H9 (cell line): ENCODE measurements at regions not wholly inside any gene's neighbourhood (a gene's known extent, or its start where the extent isn't known, plus 50 kb on each side); places are given as distances from the start of the nearest gene placed in this dataset.

Source experiments
- DNase-seq: peaks from one replicate; pipeline ENCODE4 v3.0.0-alpha.2; 2017
- H2AFZ ChIP-seq: one replicate; pipeline ENCODE4 v1.6.1; 2013; ENCODE audit warnings: mild to moderate bottlenecking, low read length, control low read depth, moderate library complexity
- H2AK5ac ChIP-seq: 2 replicates; pipeline ENCODE4 v1.6.1; 2013; ENCODE audit warnings: low read length, control low read depth, mixed read lengths; ENCODE audit not compliant: insufficient read length
- H2BK120ac ChIP-seq: one replicate; pipeline ENCODE4 v1.6.1; 2013; ENCODE audit warnings: low read depth, mild to moderate bottlenecking, low read length, control low read depth, inconsistent platforms; ENCODE audit not compliant: poor library complexity, severe bottlenecking
- H2BK12ac ChIP-seq: 2 replicates; pipeline ENCODE4 v1.6.1; 2013; ENCODE audit warnings: low read length, control low read depth, mixed read lengths, low read depth; ENCODE audit not compliant: insufficient read length
- H2BK15ac ChIP-seq: 2 replicates; pipeline ENCODE4 v1.6.1; 2013; ENCODE audit warnings: low read depth, low read length, control low read depth
- H2BK20ac ChIP-seq: one replicate; pipeline ENCODE4 v1.6.1; 2013; ENCODE audit warnings: low read depth, mild to moderate bottlenecking, low read length, control low read depth, inconsistent platforms; ENCODE audit not compliant: poor library complexity, severe bottlenecking
- H2BK5ac ChIP-seq: 2 replicates; pipeline ENCODE4 v1.6.1; 2013; ENCODE audit warnings: low read length, control low read depth, mixed read lengths; ENCODE audit not compliant: insufficient read length
- H3K14ac ChIP-seq: 2 replicates; pipeline ENCODE4 v1.6.1; 2013; ENCODE audit warnings: low read length, control low read depth; ENCODE audit not compliant: insufficient read depth
- H3K18ac ChIP-seq: 2 replicates; pipeline ENCODE4 v1.6.1; 2013; ENCODE audit warnings: low read depth, mild to moderate bottlenecking, mixed read lengths, low read length, control low read depth; ENCODE audit not compliant: insufficient read length
- H3K23ac ChIP-seq: 2 replicates; pipeline ENCODE4 v1.6.1; 2013; ENCODE audit warnings: low read length, control low read depth, mixed read lengths, low read depth; ENCODE audit not compliant: insufficient read length
- H3K23me2 ChIP-seq: 2 replicates; pipeline ENCODE4 v1.6.1; 2013; ENCODE audit warnings: low read depth, mild to moderate bottlenecking, mixed read lengths, low read length, control low read depth; ENCODE audit not compliant: insufficient read length, poor library complexity, severe bottlenecking
- H3K27ac ChIP-seq: 2 replicates; pipeline ENCODE4 v1.5.1; 2013; ENCODE audit warnings: low read length, control low read depth, mixed read lengths, low read depth; ENCODE audit not compliant: insufficient read length
- H3K27me3 ChIP-seq: 2 replicates; pipeline ENCODE4 v1.6.1; 2013; ENCODE audit warnings: low read length, control low read depth, inconsistent platforms; ENCODE audit not compliant: insufficient read depth
- H3K4ac ChIP-seq: 2 replicates; pipeline ENCODE4 v1.6.1; 2013; ENCODE audit warnings: low read depth, mild to moderate bottlenecking, control low read depth, inconsistent platforms, low read length, moderate library complexity
- H3K4me1 ChIP-seq: 2 replicates; pipeline ENCODE4 v1.6.1; 2013; ENCODE audit warnings: low read length, control low read depth, inconsistent platforms; ENCODE audit not compliant: insufficient read depth
- H3K4me2 ChIP-seq: 2 replicates; pipeline ENCODE4 v1.6.1; 2013; ENCODE audit warnings: low read length, control low read depth, mixed read lengths; ENCODE audit not compliant: insufficient read length, insufficient read depth
- H3K56ac ChIP-seq: 2 replicates; pipeline ENCODE4 v1.6.1; 2013; ENCODE audit warnings: low read depth, mild to moderate bottlenecking, mixed read lengths, low read length, control low read depth; ENCODE audit not compliant: insufficient read length
- H3K79me1 ChIP-seq: 2 replicates; pipeline ENCODE4 v1.6.1; 2013; ENCODE audit warnings: low read depth, mild to moderate bottlenecking, moderate library complexity, low read length, control low read depth, inconsistent platforms; ENCODE audit not compliant: insufficient read depth, poor library complexity, severe bottlenecking
- H3K79me2 ChIP-seq: 2 replicates; pipeline ENCODE4 v1.6.1; 2013; ENCODE audit warnings: low read length, control low read depth, inconsistent platforms; ENCODE audit not compliant: insufficient read depth
- H3K9ac ChIP-seq: 2 replicates; pipeline ENCODE4 v1.6.1; 2013; ENCODE audit warnings: low read length, control low read depth, mixed read lengths; ENCODE audit not compliant: insufficient read length; ENCODE audit errors: extremely low read depth
- H3K9me3 ChIP-seq: one replicate; pipeline ENCODE4 v1.6.1; 2013; ENCODE audit warnings: low read depth, low read length, inconsistent platforms; ENCODE audit not compliant: control insufficient read depth
- H3T11ph ChIP-seq: one replicate; pipeline ENCODE4 v1.6.1; 2013; ENCODE audit warnings: mild to moderate bottlenecking, low read length, control low read depth, inconsistent platforms
- H4K20me1 ChIP-seq: one replicate; pipeline ENCODE4 v1.6.1; 2013; ENCODE audit not compliant: control insufficient read depth, insufficient read length, insufficient read depth
- H4K5ac ChIP-seq: 2 replicates; pipeline ENCODE4 v1.6.1; 2013; ENCODE audit warnings: low read depth, mild to moderate bottlenecking, mixed read lengths, low read length, control low read depth; ENCODE audit not compliant: insufficient read length
- H4K8ac ChIP-seq: replicated peaks from 2 replicates; pipeline ENCODE4 v1.6.1; 2013; ENCODE audit warnings: low read length, control low read depth, mixed read lengths, low read depth; ENCODE audit not compliant: insufficient read length
- H4K91ac ChIP-seq: 2 replicates; pipeline ENCODE4 v1.6.1; 2013; ENCODE audit warnings: low read depth, mild to moderate bottlenecking, moderate library complexity, mixed read lengths, low read length, control low read depth; ENCODE audit not compliant: insufficient read length
- H3K27ac Mint-ChIP-seq, 3 experiments: 2 replicates in 2 of 3; 3 replicates in 1 of 3; pipeline ENCODE4 v1.8.0; 2020 to 2021; ENCODE audit warnings: mixed read lengths in 3 of 3, mild to moderate bottlenecking in 1 of 3, moderate library complexity in 1 of 3
- H3K27me3 Mint-ChIP-seq: 2 replicates; pipeline ENCODE4 v1.8.0; 2021; ENCODE audit warnings: low read depth, mild to moderate bottlenecking, moderate library complexity, mixed read lengths
- H3K36me3 Mint-ChIP-seq, 3 experiments: 2 replicates in 2 of 3; 3 replicates in 1 of 3; pipeline ENCODE4 v1.8.0; 2020 to 2021; ENCODE audit warnings: low read depth in 3 of 3, mixed read lengths in 3 of 3; ENCODE audit not compliant: insufficient read depth in 1 of 3
- H3K4me1 Mint-ChIP-seq, 2 experiments: 2 replicates each; pipeline ENCODE4 v1.8.0; 2020; ENCODE audit warnings: mixed read lengths in 2 of 2
- H3K4me3 Mint-ChIP-seq, 2 experiments: 2 replicates in 1 of 2; 3 replicates in 1 of 2; pipeline ENCODE4 v1.8.0; 2020 to 2021; ENCODE audit warnings: mild to moderate bottlenecking in 2 of 2, mixed read lengths in 2 of 2, moderate library complexity in 1 of 2
- H3K9me3 Mint-ChIP-seq, 2 experiments: 2 replicates in 1 of 2; 3 replicates in 1 of 2; pipeline ENCODE4 v1.8.0; 2020; ENCODE audit warnings: mild to moderate bottlenecking in 2 of 2, mixed read lengths in 2 of 2, moderate library complexity in 1 of 2
- WGBS: extraction: QIAGEN DNeasy Blood & Tissue Kit; methylation state at CpG from one replicate; pipeline ENCODE4 v1.1.7; 2013; ENCODE audit warnings: missing lambda C conversion rate, low lambda C conversion rate, mixed read lengths; ENCODE audit not compliant: insufficient read length; ENCODE audit errors: extremely low coverage; 5-methylcytosine and 5-hydroxymethylcytosine counted together
- TF ChIP-seq, protein P1 (sequence below): fragments of 200-600 bp; sonication (generic); conservative IDR thresholded peaks from 3 replicates; pipeline ENCODE4 v1.8.0; 2021; ENCODE audit warnings: antibody characterized with exemption, mild to moderate bottlenecking

DNA sequence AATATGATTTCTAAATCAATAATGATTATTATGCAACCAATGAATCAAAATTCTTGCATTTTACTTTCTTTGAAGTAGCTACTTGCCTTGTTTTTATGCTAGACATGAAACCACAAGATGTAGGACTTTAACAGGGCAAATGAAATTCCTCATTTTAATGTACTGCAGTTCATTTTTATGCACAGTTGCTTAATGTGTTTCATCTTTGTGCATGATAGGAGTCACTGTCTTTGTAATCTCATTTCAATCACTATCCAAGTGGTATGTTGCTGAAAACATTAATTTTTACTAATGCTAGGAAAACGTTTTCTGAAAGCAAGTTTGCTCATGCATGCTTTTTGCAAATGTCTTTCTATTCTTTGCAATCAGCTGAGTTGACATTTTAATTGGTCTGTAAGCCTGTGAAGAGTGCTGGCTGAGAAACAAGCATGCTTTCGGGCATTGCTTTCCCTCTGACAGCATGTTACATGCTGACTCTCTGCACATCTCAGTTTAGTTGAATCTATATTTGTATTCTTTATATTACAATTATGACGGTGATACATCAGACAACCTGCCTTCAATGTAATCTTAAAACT lies 535.0 kb upstream of the CDH18 start:
- Histone ChIP-seq H2BK5ac (no peak overlapping the region), H3K4me2 (no peak overlapping the region), H3K79me1 (no peaks in the 10 kb centered on the region), H4K8ac (no peak overlapping the region), H4K5ac (no peak overlapping the region), H3K79me2 (no peaks in the 10 kb centered on the region), H2BK15ac (no peak overlapping the region), H3K14ac (no peak overlapping the region), H3K9me3 (no peaks in the 10 kb centered on the region), H3K18ac (no peak overlapping the region), H2BK12ac (no peak overlapping the region), H3K27ac (no peak overlapping the region), H2BK120ac (no peak overlapping the region), H2AK5ac (no peak overlapping the region), H3K56ac (no peak overlapping the region), H3T11ph (no peak overlapping the region), H4K20me1 (no peaks in the 10 kb centered on the region), H2AFZ (no peak overlapping the region), H3K23ac (no peak overlapping the region), H3K9ac (no peak overlapping the region), H3K23me2 (no peaks in the 10 kb centered on the region), H3K4ac (no peak overlapping the region), H3K27me3 (no peaks in the 10 kb centered on the region), H2BK20ac (no peak overlapping the region), H3K4me1 (no peaks in the 10 kb centered on the region), H4K91ac (no peak overlapping the region)
- Mint-ChIP-seq H3K9me3 (no peaks in the 10 kb centered on the region; a peak in 1 of 5 replicates), H3K27me3 (no peaks in the 10 kb centered on the region), H3K4me1 (peaks cover 3 to 4% of the 10 kb centered on the region in 2 experiments; a peak in 3 of 4 replicates), H3K27ac (no peak overlapping the region), H3K4me3 (no peak overlapping the region), H3K36me3 (peaks cover 0 to 5% (median 0%) of the 10 kb centered on the region in 3 experiments; a peak in 2 of 7 replicates)
- TF ChIP-seq, protein P1, sequence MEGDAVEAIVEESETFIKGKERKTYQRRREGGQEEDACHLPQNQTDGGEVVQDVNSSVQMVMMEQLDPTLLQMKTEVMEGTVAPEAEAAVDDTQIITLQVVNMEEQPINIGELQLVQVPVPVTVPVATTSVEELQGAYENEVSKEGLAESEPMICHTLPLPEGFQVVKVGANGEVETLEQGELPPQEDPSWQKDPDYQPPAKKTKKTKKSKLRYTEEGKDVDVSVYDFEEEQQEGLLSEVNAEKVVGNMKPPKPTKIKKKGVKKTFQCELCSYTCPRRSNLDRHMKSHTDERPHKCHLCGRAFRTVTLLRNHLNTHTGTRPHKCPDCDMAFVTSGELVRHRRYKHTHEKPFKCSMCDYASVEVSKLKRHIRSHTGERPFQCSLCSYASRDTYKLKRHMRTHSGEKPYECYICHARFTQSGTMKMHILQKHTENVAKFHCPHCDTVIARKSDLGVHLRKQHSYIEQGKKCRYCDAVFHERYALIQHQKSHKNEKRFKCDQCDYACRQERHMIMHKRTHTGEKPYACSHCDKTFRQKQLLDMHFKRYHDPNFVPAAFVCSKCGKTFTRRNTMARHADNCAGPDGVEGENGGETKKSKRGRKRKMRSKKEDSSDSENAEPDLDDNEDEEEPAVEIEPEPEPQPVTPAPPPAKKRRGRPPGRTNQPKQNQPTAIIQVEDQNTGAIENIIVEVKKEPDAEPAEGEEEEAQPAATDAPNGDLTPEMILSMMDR = no peak
- no CpG with 5 or more reads among the region's 3 CpGs for WGBS
- no peak for DNase-seq
